HG02571 (cell line): ENCODE measurements at regions not wholly inside any gene's neighbourhood (a gene's known extent, or its start where the extent isn't known, plus 50 kb on each side); places are given as distances from the start of the nearest gene placed in this dataset.
"Not testable (repeated sequence)": the region's sequence is repeated elsewhere in the genome, so short reads cannot be mapped to it uniquely, and the experiment has no call there.

Experiments used
- ATAC-seq: cut with Tn5 transposase; IDR thresholded peaks from one replicate; pipeline ENCODE4 v1.9.1; 2021; ENCODE audit warnings: mild to moderate bottlenecking, moderate library complexity; ENCODE audit not compliant: unreplicated experiment

GRCh38 chr1:219560856-219561255 lies 52.0 kb downstream of the ZC3H11B start:
- ATAC-seq = no peak

- no peak for ATAC-seq
Observed at GRCh38 chr1:219559899-219560298, 53.0 kb downstream of the ZC3H11B start.

DNA sequence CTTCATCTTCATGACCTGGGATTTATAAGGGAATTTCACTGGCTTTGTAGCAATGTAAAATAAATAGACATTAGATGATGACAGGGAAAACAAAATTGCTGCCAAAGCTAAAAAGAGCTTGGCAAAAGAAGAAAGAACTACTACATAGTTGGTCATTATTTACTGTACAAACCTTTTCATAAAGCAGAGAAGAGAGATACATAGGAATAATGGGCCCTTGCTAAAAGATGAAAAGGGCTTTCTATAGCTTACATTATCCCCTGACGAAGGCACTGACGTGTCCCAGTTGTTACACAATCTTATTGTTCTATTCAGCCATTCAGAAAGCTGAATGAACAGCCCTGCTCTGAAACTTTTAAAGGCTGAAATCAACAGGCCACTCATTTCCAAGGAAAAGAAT lies 57.1 kb downstream of the ZC3H11B start:
- ATAC-seq = no peak

DNA sequence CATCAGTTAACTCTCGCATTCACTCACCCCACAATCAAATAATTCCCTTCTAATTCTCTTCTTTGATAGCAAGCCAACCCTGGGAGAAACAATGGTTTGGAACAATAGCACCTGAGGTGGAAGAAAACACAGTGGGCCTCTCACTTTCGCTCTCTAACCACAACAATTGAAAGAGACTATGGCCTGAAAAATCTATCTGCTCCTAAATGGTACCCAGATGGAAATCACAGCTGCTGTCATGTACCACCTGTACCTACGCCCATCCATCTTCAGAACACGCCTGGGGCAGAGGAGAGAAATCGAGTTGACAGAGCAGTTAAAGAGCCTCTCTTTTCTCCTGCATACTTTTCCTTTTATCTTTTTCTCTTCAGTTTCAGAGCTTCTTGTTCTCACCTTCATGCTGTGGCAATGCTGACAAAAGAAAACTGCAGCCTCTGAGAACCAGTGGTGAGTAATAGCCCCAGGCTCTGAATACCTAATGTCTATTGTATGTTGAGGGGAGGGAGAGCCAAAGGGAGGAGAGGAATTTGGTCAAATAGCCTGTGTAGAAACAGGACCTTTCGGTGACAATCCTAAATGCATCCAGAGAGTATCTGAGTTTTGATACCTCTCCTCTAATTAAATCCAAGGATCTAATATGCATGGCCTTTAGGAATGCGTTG lies 57.7 kb downstream of the ZC3H11B start:
- no peak for ATAC-seq

DNA sequence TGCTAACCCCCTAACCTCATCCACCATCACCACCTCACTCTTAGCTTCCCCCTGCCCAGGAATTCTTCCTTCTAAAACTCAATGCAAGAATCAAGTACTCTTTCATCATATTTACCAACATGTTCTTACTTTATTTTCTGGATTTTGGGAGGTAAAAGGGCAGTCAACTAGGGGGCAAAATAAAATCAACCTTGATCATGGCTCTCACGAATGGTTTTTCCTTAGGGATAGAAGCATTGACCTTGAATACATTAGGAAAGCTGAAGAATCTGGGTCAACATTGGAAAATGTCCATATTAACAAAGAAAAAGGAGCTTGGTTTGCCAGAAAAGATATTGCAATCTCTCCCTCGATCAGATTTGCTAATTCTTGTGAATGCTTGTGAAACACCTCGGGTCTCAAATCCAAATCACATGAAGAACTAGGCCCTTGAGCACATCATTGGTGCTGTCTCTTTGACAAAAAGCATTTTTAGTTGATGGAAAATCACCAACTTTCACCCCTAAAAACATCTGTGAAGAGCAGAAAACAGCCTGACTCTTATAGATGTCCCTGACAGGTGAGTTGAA lies 58.9 kb downstream of the ZC3H11B start:
- no peak for ATAC-seq

- ATAC-seq = no peak
Observed at GRCh38 chr1:219550201-219550600, 62.7 kb downstream of the ZC3H11B start.

GRCh38 chr1:219549215-219549614 lies 63.7 kb downstream of the ZC3H11B start:
- no peak for ATAC-seq

- ATAC-seq = no peak
Observed at GRCh38 chr1:219548386-219548785, 64.5 kb downstream of the ZC3H11B start.

- not testable (repeated sequence) for ATAC-seq
Observed at GRCh38 chr1:219545756-219546155, 67.1 kb downstream of the ZC3H11B start.

DNA sequence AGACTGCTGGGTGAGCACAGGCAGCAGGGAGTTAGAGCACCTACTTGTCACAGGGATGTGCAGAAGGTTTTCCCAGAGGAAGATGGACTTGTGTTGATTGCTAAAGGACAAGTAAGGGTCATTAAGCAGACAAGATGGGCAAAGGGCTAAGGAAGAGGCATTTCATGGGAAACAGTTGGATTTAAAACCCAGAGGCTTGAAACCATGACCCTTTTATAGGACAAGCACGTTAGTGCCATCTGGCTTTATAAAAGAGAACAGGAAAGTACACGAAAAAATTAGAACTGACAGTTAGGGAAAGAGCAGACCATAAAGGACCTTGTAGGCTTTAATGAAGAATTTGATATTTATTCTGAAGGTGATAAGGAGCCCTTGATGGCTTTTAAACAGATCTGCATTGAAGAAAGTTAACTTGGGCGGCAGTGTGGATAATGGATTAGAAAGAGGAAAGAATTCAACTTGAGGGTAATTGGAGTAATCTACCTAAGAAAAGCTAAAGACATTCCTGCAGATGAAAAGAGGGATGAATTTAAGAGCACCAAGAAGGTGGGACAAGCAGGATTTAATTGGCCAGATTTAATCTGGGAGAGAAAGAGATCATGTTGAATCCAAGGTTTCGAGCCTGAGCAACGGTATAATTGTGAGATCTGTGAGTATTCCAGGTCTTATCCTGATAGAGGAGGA lies 68.6 kb downstream of the ZC3H11B start:
- ATAC-seq = no peak

GRCh38 chr1:219542828-219543518 lies 69.9 kb downstream of the ZC3H11B start:
- no peak for ATAC-seq

GRCh38 chr1:219541946-219542345 lies 71.0 kb downstream of the ZC3H11B start:
- ATAC-seq = no peak

DNA sequence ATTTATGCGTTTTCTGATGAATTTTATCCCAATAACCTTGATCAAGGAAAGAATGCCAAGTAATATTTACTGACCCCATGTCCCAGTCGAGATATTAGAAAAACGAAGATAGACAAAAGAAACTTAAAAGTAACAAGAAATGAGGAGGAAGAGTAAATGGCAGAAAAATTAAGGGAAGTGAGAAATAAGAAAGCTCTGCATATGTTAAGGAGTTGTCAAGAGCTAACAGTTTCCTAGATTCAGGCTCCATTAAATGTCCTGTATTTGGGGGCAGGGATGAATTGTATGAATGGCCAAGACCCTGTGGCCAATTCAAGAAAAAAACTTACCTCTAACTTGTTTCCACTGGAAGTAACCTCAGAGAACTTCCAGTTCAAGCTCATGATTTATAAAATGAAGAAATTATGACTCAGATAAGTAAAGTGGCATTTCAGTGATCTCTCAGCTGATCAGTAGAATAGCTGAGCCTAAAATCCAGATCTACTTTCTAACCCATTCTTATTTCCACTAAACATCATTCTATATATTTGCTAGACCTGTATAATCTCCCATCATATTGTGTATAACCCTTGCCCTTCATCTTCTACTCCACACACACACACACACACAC lies 73.2 kb downstream of the ZC3H11B start:
- ATAC-seq = no peak

DNA sequence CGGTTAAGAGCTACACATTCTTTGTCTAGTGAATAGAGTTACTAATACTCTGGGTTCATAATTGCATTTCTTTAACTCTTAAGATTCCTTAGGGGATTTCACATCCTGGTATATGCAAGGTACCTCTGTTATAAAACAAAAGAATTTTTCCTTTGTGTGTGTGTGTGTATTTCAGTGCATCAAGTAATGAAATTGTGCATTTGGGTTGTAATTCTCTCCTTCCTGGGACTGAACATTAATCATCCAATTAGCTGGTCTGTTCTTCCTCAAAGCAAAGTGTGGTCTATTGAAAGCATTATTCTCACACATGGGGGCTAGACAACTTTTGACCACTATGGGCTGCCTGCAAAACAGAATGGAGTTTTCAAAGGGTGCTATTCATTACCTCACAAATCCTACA lies 74.0 kb downstream of the ZC3H11B start:
- ATAC-seq = no peak

DNA sequence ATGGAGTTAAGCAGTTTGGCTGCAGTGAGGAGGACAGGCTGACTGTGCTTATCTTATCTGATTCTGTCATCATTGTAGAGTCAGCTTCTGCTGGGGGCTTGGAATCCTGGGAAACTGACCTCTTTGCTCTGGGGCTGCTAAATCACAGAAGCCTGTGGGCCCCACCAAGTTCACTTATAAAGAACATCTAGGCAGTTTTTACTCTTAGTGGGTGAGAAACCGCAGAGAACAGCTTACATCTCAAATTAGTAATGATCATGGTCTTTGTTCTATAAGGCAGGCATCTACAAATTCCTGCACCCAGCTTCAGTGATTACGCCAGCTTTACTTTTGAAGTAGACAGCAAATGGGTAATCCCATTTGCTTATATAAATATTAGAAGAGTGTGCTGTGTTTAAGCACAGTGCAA lies 75.7 kb downstream of the ZC3H11B start:
- ATAC-seq = no peak

- ATAC-seq = no peak
Observed at GRCh38 chr1:219536038-219536437, 76.9 kb downstream of the ZC3H11B start.

DNA sequence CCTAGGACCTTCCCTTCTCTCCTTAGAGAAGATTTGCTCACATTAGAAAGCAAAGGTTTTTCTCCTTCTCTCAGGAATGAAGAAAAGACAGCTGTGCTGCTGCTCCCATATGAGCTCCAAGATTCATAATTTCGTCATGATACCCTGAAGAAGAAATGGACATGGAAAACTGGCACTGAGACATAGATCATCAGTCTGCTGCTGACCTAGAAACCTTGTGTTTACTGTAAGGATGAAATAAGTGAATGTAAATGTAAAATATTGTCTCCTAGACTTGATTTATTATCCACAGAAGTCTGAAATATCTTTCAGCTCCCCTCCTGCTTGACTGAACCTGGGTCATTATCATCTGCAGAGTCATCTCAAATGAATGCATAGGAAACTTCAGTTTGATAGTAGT lies 77.9 kb downstream of the ZC3H11B start:
- no peak for ATAC-seq

GRCh38 chr1:219533280-219533679 lies 79.6 kb downstream of the ZC3H11B start:
- ATAC-seq = no peak

DNA sequence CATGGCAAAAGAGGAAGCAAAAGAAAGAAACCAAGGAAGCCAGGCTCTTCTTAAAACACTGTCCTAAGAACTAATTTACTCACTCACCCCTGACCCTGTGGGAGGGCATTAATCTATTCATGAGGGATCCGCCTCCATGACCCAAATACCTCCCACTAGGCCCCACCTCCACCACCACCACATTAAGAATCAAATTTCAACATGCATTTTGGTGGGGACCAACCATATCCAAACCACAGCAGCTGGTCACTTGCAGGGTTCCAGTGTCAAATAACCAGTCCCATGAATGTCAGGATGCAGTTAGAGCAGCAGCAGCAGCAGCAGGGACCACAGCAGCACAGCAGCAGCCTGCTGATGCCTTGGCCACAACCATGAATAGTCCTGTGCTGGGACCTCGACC lies 83.8 kb downstream of the ZC3H11B start:
- no peak for ATAC-seq

- no peak for ATAC-seq
Observed at GRCh38 chr1:219528633-219529032, 84.3 kb downstream of the ZC3H11B start.

- no peak for ATAC-seq
Observed at GRCh38 chr1:219527994-219528393, 84.9 kb downstream of the ZC3H11B start.
